Cardiac fibroblast (primary cell): ENCODE measurements at regions not wholly inside any gene's neighbourhood (a gene's known extent, or its start where the extent isn't known, plus 50 kb on each side); places are given as distances from the start of the nearest gene placed in this dataset.
"Not testable (repeated sequence)": the region's sequence is repeated elsewhere in the genome, so short reads cannot be mapped to it uniquely, and the experiment has no call there.

ENCODE experiments used
- DNase-seq, 2 donors: peaks; one replicate each; pipeline versions ENCODE4 v3.0.0 to v3.0.0-alpha.2; 2010; ENCODE audit warnings: low read depth in 2 of 2
- H3K4me3 ChIP-seq, 2 donors: replicated peaks in 1 of 2; 1 replicate in 1 of 2; 2 replicates in 1 of 2; pipeline ENCODE4 v1.5.1; 2011; ENCODE audit warnings: low read depth in 2 of 2, low read length in 2 of 2, mild to moderate bottlenecking in 2 of 2, moderate library complexity in 1 of 2
- CTCF ChIP-seq: IDR thresholded peaks from one replicate; pipeline ENCODE4 v1.5.1; 2011; ENCODE audit warnings: low read depth, mild to moderate bottlenecking, low read length, inconsistent platforms

GRCh38 chr13:90883592-90883991 is 463.9 kb upstream of the MIR17HG start:
- H3K4me3 ChIP-seq: no peak overlapping the region
- no peak for TF ChIP-seq CTCF
- no peak for DNase-seq

GRCh38 chr13:90884066-90884465 is 463.4 kb upstream of the MIR17HG start:
- no peak overlapping the region for H3K4me3 ChIP-seq
- DNase-seq: no peak
- TF ChIP-seq CTCF: no peak

GRCh38 chr13:90889906-90890834 is 457.3 kb upstream of the MIR17HG start:
- no peak for DNase-seq
- H3K4me3 ChIP-seq: no peak overlapping the region
- no peak for TF ChIP-seq CTCF

GRCh38 chr13:90891329-90891728 is 456.2 kb upstream of the MIR17HG start:
- no peak for TF ChIP-seq CTCF
- DNase-seq: no peak
- no peak overlapping the region for H3K4me3 ChIP-seq

GRCh38 chr13:90893199-90893598 is 454.3 kb upstream of the MIR17HG start:
- H3K4me3 ChIP-seq, DNase-seq: not testable (repeated sequence)

GRCh38 chr13:90896002-90896401 is 451.5 kb upstream of the MIR17HG start:
- H3K4me3 ChIP-seq: no peak overlapping the region
- DNase-seq: no peak
- no peak for TF ChIP-seq CTCF

GRCh38 chr13:90898811-90899210 is 448.7 kb upstream of the MIR17HG start:
- no peak overlapping the region for H3K4me3 ChIP-seq
- TF ChIP-seq CTCF: no peak
- no peak for DNase-seq
